HS-5 (cell line): ENCODE measurements at regions not wholly inside any gene's neighbourhood (a gene's known extent, or its start where the extent isn't known, plus 50 kb on each side); places are given as distances from the start of the nearest gene placed in this dataset.

Experiments used
- DNase-seq: peaks from one replicate; pipeline ENCODE4 v3.0.0-alpha.2; 2012; ENCODE audit warnings: low read depth

GRCh38 chr2:64769392-64770044, 115.8 kb upstream of the SERTAD2 start:
- no peak for DNase-seq

- no peak for DNase-seq
Measured at GRCh38 chr2:64770137-64770780, 116.5 kb upstream of the SERTAD2 start.

- peak; percentile 87 for DNase-seq
Measured at GRCh38 chr2:64770781-64771334, 117.1 kb upstream of the SERTAD2 start.

GRCh38 chr2:64771737-64772136, 118.0 kb upstream of the SERTAD2 start:
- DNase-seq = no peak

- DNase-seq = no peak
Measured at GRCh38 chr2:64773461-64774118, 119.9 kb upstream of the SERTAD2 start.

GRCh38 chr2:64777841-64778240, 124.1 kb upstream of the SERTAD2 start:
- no peak for DNase-seq

GRCh38 chr2:64779117-64779690, 125.5 kb upstream of the SERTAD2 start:
- DNase-seq = peak; percentile 94

- no peak for DNase-seq
Measured at GRCh38 chr2:64780041-64780440, 126.3 kb upstream of the SERTAD2 start.

- DNase-seq = no peak
Measured at GRCh38 chr2:64781711-64782390, 128.1 kb upstream of the SERTAD2 start.

- DNase-seq = no peak
Measured at GRCh38 chr2:64784168-64785061, 130.7 kb upstream of the SERTAD2 start.

GRCh38 chr2:64785245-64785644, 131.5 kb upstream of the SERTAD2 start:
- DNase-seq = no peak

GRCh38 chr2:64786343-64787018, 132.8 kb upstream of the SERTAD2 start:
- no peak for DNase-seq

- no peak for DNase-seq
Measured at GRCh38 chr2:64787019-64787365, 133.3 kb upstream of the SERTAD2 start.

GRCh38 chr2:64787698-64788097, 134.0 kb upstream of the SERTAD2 start:
- DNase-seq = no peak

GRCh38 chr2:64789466-64790320, 136.0 kb upstream of the SERTAD2 start:
- DNase-seq = no peak

- no peak for DNase-seq
Measured at GRCh38 chr2:64792300-64792699, 138.6 kb upstream of the SERTAD2 start.

- no peak for DNase-seq
Measured at GRCh38 chr2:64792995-64793639, 139.4 kb upstream of the SERTAD2 start.

- no peak for DNase-seq
Measured at GRCh38 chr2:64793701-64794100, 140.0 kb upstream of the SERTAD2 start.

- no peak for DNase-seq
Measured at GRCh38 chr2:64794426-64794995, 140.8 kb upstream of the SERTAD2 start.
